ENCODE measurements at regions not wholly inside any gene's neighbourhood (a gene's known extent, or its start where the extent isn't known, plus 50 kb on each side); places are given as distances from the start of the nearest gene placed in this dataset.

- Mint-ChIP-seq H3K27me3 (no peaks in the 10 kb centered on the region), H3K36me3 (no peaks in the 10 kb centered on the region), H3K4me3 (no peak overlapping the region), H3K27ac (no peak overlapping the region), H3K4me1 (no peaks in the 10 kb centered on the region), H3K9me3 (peaks cover 2% of the 10 kb centered on the region)
- no peak for DNase-seq (ENCODE audit: low spot score in 2 of 2)
- ATAC-seq (ENCODE audit: low read depth) = no peak
These were observed 298.1 kb upstream of the IRX5 start for GRCh38 chr16:54632322-54633220.

- H3K4me1 Mint-ChIP-seq = no peaks in the 10 kb centered on the region
- no peak for DNase-seq (ENCODE audit: low spot score in 2 of 2)
- no peaks in the 10 kb centered on the region for H3K27me3 Mint-ChIP-seq
- peaks cover 2% of the 10 kb centered on the region for H3K9me3 Mint-ChIP-seq
- H3K27ac Mint-ChIP-seq = no peak overlapping the region
- H3K4me3 Mint-ChIP-seq = no peak overlapping the region
- no peak for ATAC-seq (ENCODE audit: low read depth)
- H3K36me3 Mint-ChIP-seq = no peaks in the 10 kb centered on the region
These were observed 298.9 kb upstream of the IRX5 start for GRCh38 chr16:54631782-54632181.

- Mint-ChIP-seq H3K27me3 (no peaks in the 10 kb centered on the region), H3K9me3 (peaks cover 2% of the 10 kb centered on the region), H3K4me1 (no peaks in the 10 kb centered on the region), H3K27ac (no peak overlapping the region), H3K4me3 (no peak overlapping the region), H3K36me3 (no peaks in the 10 kb centered on the region)
- DNase-seq (ENCODE audit: low spot score in 2 of 2) (no peak), ATAC-seq (ENCODE audit: low read depth) (no peak)
These were observed 300.2 kb upstream of the IRX5 start for GRCh38 chr16:54630284-54630967.

- H3K4me1 Mint-ChIP-seq = no peaks in the 10 kb centered on the region
- H3K36me3 Mint-ChIP-seq = no peaks in the 10 kb centered on the region
- peaks cover 2% of the 10 kb centered on the region for H3K9me3 Mint-ChIP-seq
- no peaks in the 10 kb centered on the region for H3K27me3 Mint-ChIP-seq
- no peak for ATAC-seq (ENCODE audit: low read depth)
- H3K27ac Mint-ChIP-seq = no peak overlapping the region
- DNase-seq (ENCODE audit: low spot score in 2 of 2) = no peak
- H3K4me3 Mint-ChIP-seq = no peak overlapping the region
These were observed 301.7 kb upstream of the IRX5 start for GRCh38 chr16:54628796-54629625.

- no peaks in the 10 kb centered on the region for H3K36me3 Mint-ChIP-seq
- no peak overlapping the region for H3K4me3 Mint-ChIP-seq
- H3K9me3 Mint-ChIP-seq = peaks cover 2% of the 10 kb centered on the region
- H3K27ac Mint-ChIP-seq = no peak overlapping the region
- DNase-seq (ENCODE audit: low spot score in 2 of 2) = no peak
- H3K27me3 Mint-ChIP-seq = no peaks in the 10 kb centered on the region
- H3K4me1 Mint-ChIP-seq = no peaks in the 10 kb centered on the region
- no peak for ATAC-seq (ENCODE audit: low read depth)
These were observed 303.0 kb upstream of the IRX5 start for GRCh38 chr16:54627616-54628015.

GRCh38 chr16:54623636-54624035, 307.0 kb upstream of the IRX5 start:
- H3K9me3 Mint-ChIP-seq = peaks cover 5% of the 10 kb centered on the region
- no peak overlapping the region for H3K4me3 Mint-ChIP-seq
- no peak overlapping the region for H3K27ac Mint-ChIP-seq
- H3K36me3 Mint-ChIP-seq = no peaks in the 10 kb centered on the region
- ATAC-seq (ENCODE audit: low read depth) (no peak), DNase-seq (ENCODE audit: low spot score in 2 of 2) (no peak)
- H3K27me3 Mint-ChIP-seq = peaks cover 1% of the 10 kb centered on the region
- no peaks in the 10 kb centered on the region for H3K4me1 Mint-ChIP-seq

GRCh38 chr16:54620197-54620596, 310.5 kb upstream of the IRX5 start:
- Mint-ChIP-seq H3K36me3 (no peaks in the 10 kb centered on the region), H3K27ac (no peak overlapping the region), H3K9me3 (peaks cover 3% of the 10 kb centered on the region), H3K4me1 (no peaks in the 10 kb centered on the region), H3K27me3 (peaks cover 3% of the 10 kb centered on the region), H3K4me3 (no peak overlapping the region)
- DNase-seq (ENCODE audit: low spot score in 2 of 2) (no peak), ATAC-seq (ENCODE audit: low read depth) (no peak)

GRCh38 chr16:54616610-54617009, 314.1 kb upstream of the IRX5 start:
- Mint-ChIP-seq H3K9me3 (peaks cover 3% of the 10 kb centered on the region), H3K4me3 (no peak overlapping the region), H3K4me1 (no peaks in the 10 kb centered on the region), H3K27ac (no peak overlapping the region), H3K27me3 (peaks cover 3% of the 10 kb centered on the region), H3K36me3 (no peaks in the 10 kb centered on the region)
- ATAC-seq (ENCODE audit: low read depth) (no peak), DNase-seq (ENCODE audit: low spot score in 2 of 2) (no peak)

- no peak overlapping the region for H3K4me3 Mint-ChIP-seq
- no peak overlapping the region for H3K27ac Mint-ChIP-seq
- H3K36me3 Mint-ChIP-seq = no peaks in the 10 kb centered on the region
- ATAC-seq (ENCODE audit: low read depth) (no peak), DNase-seq (ENCODE audit: low spot score in 2 of 2) (no peak)
- H3K27me3 Mint-ChIP-seq = no peaks in the 10 kb centered on the region
- no peaks in the 10 kb centered on the region for H3K4me1 Mint-ChIP-seq
- H3K9me3 Mint-ChIP-seq = peaks cover 9% of the 10 kb centered on the region
These were observed 319.0 kb upstream of the IRX3 start for GRCh38 chr16:54605536-54606066.

- Mint-ChIP-seq H3K27ac (no peak overlapping the region), H3K27me3 (no peaks in the 10 kb centered on the region), H3K4me3 (no peak overlapping the region), H3K9me3 (peaks cover 11% of the 10 kb centered on the region), H3K4me1 (no peaks in the 10 kb centered on the region), H3K36me3 (no peaks in the 10 kb centered on the region)
- DNase-seq (ENCODE audit: low spot score in 2 of 2) (no peak), ATAC-seq (ENCODE audit: low read depth) (no peak)
These were observed 316.1 kb upstream of the IRX3 start for GRCh38 chr16:54602666-54603065.

GRCh38 chr16:54597222-54597621, 310.6 kb upstream of the IRX3 start:
- DNase-seq (ENCODE audit: low spot score in 2 of 2) (no peak), ATAC-seq (ENCODE audit: low read depth) (no peak)
- Mint-ChIP-seq H3K27me3 (peaks cover 3% of the 10 kb centered on the region), H3K9me3 (peaks cover 6% of the 10 kb centered on the region), H3K36me3 (no peaks in the 10 kb centered on the region), H3K4me3 (no peak overlapping the region), H3K4me1 (no peaks in the 10 kb centered on the region), H3K27ac (no peak overlapping the region)

- Mint-ChIP-seq H3K4me3 (no peak overlapping the region), H3K9me3 (peaks cover 4% of the 10 kb centered on the region), H3K27me3 (peaks cover 3% of the 10 kb centered on the region), H3K27ac (no peak overlapping the region), H3K36me3 (no peaks in the 10 kb centered on the region), H3K4me1 (no peaks in the 10 kb centered on the region)
- DNase-seq (ENCODE audit: low spot score in 2 of 2) = no peak
- no peak for ATAC-seq (ENCODE audit: low read depth)
These were observed 309.0 kb upstream of the IRX3 start for GRCh38 chr16:54595621-54596020.

- Mint-ChIP-seq H3K4me1 (no peaks in the 10 kb centered on the region), H3K27ac (no peak overlapping the region), H3K36me3 (no peaks in the 10 kb centered on the region), H3K27me3 (peaks cover 3% of the 10 kb centered on the region), H3K4me3 (no peak overlapping the region), H3K9me3 (peaks cover 4% of the 10 kb centered on the region)
- DNase-seq (ENCODE audit: low spot score in 2 of 2) = no peak
- no peak for ATAC-seq (ENCODE audit: low read depth)
These were observed 308.2 kb upstream of the IRX3 start for GRCh38 chr16:54594601-54595391.
